DMS153 treated with DMSO at 0.1 percent for 48 hours (cell line): ENCODE measurements at regions not wholly inside any gene's neighbourhood (a gene's known extent, or its start where the extent isn't known, plus 50 kb on each side); places are given as distances from the start of the nearest gene placed in this dataset.
A peak's percentile ranks its signal among the peaks of the same experiment; 100 is the strongest.
"Not testable (repeated sequence)": the region's sequence is repeated elsewhere in the genome, so short reads cannot be mapped to it uniquely, and the experiment has no call there.

Source experiments
- DNase-seq: peaks from one replicate; lab custom pipeline; 2025; ENCODE audit not compliant: unreplicated experiment; lab: John Stamatoyannopoulos, UW

DNA sequence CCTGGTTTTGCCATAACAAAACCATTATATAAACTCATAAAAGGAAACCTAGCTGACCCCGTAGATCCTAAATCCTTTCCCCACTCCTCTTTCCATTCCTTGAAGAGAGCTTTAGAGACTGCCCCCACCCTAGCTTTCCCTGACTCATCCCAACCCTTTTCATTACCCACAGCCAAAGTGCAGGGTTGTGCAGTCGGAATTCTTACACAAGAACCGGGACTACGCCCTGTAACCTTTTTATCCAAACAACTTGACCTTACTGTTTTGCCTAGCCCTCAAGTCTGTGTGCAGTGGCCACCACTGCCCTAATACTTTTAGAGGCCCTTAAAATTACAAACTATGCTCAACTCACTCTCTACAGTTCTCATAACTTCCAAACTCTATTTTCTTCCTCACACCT is 116.0 kb upstream of the PTPN13 start:
- DNase-seq: not testable (repeated sequence)

DNA sequence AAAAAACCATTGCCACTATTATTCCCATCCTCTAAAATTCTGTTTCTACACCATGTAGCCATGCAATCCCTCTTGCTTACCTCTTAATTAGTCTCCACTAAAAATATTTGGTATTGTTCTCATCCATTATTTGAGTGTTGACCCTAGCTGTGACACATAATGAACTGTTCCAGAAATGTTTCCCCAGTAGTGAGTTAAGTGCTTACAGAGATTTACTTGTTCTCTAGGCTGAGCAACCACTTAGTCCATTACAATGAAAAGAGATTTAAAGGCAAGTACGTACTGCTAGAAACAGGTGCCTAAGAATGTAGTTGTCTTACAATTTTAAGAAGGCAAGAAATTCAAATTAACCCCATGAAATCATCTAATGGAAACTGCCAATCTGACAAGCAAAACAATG is 112.7 kb upstream of the PTPN13 start:
- DNase-seq: no peak

- DNase-seq: no peak
Observed at GRCh38 chr4:86482306-86483172, 111.6 kb upstream of the PTPN13 start.

DNA sequence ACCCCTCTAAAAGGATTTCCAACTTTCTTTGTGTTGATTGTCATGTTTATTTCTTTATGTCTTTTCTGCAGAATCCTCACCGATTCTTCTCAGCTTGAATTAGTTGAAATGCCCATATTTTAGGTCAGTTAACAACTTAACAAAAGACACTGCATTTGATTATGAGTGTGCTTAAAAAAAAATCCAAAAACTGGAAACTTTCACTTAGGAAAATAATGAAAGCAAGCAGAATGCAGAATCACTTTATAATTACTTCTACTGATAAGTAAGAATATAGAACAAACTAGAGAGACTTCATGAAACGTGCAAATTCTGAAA is 111.0 kb upstream of the PTPN13 start:
- DNase-seq: no peak

DNA sequence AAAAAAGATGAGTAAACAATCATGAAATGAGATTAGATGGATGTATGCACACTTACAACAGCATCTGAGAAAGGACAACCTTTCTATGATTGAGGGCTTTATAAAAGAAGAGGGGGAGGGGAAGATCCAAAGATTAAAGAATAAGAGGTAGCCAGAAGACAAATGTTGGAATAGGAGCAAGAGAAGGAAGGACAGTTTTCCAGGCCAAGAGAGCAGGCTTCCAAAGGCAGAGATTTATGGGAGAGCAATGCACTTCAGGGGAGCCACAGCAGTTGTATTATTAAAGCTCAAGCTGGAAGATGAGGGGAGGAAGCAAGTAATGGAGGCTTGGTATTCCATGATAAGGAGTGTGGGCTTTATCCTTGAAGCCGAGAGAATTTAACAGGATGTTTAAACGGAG is 110.3 kb upstream of the PTPN13 start:
- no peak for DNase-seq

DNA sequence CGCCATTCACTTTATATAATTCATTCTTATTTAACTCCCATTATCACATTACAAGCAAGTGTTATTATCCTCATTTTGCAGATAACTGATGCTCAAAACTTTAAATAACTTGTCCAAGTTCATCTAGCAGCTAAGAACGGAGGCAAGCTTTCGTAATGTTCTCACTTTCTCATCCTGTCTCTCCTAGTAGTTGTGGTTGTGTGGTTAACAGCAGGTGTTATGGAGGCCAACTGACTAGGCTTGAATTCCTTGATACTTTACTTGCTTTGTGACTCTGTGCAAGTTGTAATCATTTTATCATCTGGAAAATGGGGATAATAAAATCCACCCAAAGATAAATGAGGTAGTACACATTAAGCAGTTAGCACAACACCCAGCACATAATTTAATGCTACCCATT is 109.9 kb upstream of the PTPN13 start:
- no peak for DNase-seq

DNA sequence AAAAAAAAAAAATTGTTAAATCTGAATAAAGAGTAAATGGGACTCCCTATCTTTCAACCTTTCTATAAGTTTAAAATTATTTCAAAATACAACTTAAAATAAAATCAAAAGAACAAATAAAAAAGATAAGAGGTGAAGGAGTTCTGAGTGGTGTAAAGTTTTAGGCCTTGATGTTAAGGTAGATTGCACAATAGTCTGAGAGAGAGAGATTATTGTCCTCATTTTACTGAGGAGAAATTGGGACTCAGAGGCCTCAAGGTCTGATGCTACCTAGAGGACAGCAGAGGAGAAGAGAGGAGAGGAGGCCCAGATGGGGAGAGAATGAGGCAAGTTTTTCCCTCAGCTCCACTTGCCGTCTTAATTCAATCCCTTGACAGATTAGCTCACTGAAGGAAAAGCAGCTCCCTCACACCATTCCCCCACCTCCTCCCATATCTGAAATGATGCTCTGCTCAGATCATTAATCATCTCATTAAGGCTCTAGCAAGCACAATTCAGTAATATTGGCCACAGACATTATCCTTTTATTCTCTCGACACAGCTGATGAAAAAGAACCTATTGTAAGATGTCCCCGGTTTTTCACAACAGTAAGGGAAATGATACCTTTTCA is 106.3 kb upstream of the PTPN13 start:
- DNase-seq: no peak

- no peak for DNase-seq
Observed at GRCh38 chr4:86493460-86493859, 100.7 kb upstream of the PTPN13 start.

DNA sequence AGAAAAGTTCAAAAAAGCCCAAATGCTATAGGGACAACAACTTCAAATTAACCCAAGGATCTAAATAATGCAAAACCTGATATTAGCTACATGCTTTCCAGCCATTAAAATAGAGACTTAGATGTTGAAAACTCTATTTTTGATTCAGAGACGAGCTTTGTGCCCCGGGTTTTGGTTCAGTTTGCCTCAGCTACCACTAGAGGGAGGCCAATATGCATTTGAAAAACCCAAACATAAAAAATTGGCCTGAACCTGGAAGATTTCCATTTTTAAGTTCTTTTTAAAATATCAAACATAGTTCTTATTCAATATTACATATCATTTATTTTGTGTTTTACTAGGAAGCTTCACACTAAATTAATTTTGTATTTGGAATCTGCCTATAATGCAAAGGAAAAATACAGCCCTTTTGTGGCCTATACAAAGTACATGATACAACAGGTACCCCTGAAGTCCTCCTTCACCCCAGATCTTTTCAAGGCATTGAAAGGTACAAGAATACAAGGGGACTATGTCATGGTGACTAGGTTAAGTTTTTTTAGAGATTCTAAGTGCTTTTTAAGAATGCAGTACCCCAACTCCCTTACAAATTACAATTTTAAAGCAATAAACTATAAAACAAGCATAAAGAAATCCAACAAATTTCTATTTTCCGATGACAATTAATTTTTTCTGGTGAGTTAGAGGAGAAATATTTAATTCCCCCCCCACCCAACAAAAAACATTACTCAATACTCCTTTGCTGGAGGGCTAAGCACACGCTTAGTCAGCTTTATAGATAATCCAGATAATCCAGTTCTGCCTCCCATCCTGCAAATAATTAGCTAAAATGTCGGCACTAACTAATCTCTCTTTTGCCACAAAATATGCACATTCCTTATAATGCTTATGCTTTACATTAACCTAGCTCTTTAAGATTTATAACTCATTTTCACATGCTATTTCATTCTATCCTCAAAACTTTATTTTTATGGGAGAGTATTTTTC is 97.7 kb upstream of the PTPN13 start:
- peak; percentile 66 for DNase-seq

DNA sequence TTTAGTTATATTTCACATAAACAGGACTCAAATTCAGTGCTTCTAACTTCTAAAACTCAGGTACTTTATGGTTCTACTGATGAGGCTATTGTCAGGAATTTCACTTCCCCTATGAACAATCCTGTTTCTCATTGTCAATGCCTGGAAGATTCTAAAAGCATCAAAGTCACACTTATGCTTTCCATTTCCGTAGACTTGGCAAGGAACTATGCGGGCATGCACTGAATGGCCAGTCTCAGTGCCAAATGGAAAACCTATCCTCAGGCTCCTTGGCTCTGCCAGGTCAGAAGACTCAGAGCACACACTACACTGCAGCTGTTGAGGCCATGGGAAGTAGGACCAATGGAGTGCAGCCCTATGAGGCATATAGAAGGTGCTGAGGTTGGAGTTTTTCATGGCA is 97.0 kb upstream of the PTPN13 start:
- no peak for DNase-seq

- peak; percentile 54 for DNase-seq
Observed at GRCh38 chr4:86497980-86498862, 95.9 kb upstream of the PTPN13 start.

DNA sequence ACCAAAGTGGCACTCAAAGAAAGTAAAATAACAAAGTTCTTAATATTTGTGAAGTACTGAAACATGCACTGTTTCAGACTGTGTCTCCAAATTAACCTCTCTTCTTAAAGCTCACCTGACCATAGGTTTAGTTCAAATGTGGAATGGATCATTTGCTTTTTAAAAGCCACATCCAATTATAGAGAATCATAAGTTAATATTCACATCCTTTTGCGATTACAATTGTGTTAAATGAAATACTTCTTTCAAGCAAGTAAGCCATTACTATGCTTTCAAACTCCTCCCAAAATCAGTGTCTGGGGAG is 95.3 kb upstream of the PTPN13 start:
- DNase-seq: no peak

GRCh38 chr4:86500527-86500926 is 93.6 kb upstream of the PTPN13 start:
- peak; percentile 44 for DNase-seq

DNA sequence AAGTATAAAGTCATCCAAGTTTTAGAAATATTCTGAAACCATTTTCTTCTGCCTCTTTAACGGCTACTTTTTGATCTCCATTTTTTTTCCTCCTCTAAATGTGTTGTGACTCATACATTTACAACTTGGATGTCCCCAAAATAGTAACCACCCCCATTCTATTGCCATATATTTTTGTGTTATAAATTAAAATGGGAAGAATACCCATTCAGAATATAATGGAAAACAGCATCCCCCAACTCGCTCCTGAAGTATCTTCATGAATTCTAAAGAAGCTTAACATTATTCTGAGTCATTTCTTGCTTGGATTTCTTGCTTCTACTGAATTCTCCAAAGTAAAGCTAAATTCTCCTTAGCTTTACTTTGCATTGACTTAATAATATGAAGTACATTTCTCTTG is 92.0 kb upstream of the PTPN13 start:
- DNase-seq: no peak

GRCh38 chr4:86506591-86506990 is 87.5 kb upstream of the PTPN13 start:
- no peak for DNase-seq

DNA sequence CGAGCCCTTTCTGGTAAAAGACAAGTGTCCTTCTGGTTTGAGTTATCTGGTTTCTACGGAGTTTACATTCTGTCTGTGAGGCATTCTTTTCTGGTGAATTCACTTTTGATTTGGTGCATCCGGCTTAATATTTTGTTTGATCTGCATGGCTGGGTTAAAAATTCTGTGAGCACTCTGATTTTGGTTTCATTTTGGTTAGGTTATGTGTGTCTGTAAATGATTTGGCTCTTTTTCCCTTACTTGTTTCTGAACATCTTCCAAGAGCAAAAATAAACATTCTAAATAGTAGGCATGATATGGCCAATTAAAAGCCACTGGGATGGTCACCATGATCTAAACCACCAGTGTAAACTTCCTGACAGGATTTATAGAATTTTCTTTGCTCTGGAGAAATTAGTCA is 85.7 kb upstream of the PTPN13 start:
- DNase-seq: no peak

DNA sequence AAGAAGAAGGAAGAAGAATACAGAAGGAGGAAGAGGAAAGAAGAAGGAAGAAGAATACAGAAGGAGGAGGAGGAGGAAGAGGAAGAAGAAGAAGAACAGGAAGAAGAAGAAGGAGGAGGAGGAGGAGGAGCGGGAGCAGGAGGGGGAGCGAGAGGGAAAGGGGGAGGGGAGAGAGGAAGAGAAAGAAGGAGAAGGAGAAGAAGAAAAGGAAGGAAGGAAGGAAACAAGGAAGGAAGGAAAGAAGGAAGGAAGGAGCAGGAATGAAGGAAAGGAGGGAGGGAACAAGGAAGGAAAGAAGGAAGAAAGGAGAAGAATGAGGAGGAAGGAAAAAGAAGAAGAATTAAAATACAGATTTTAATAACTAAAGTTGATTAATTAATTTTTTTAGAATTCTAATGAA is 82.5 kb upstream of the PTPN13 start:
- no peak for DNase-seq

- no peak for DNase-seq
Observed at GRCh38 chr4:86512631-86513030, 81.5 kb upstream of the PTPN13 start.

GRCh38 chr4:86515963-86516362 is 78.2 kb upstream of the PTPN13 start:
- not testable (repeated sequence) for DNase-seq

- no peak for DNase-seq
Observed at GRCh38 chr4:86521373-86521969, 72.6 kb upstream of the PTPN13 start.
